SIG-M5 (cell line): ENCODE measurements at regions not wholly inside any gene's neighbourhood (a gene's known extent, or its start where the extent isn't known, plus 50 kb on each side); places are given as distances from the start of the nearest gene placed in this dataset.

Experiments
- DNase-seq: peaks from one replicate; lab custom pipeline; 2025; lab: John Stamatoyannopoulos, UW

GRCh38 chr14:98940693-98941437 is 331.1 kb downstream of the BCL11B start:
- DNase-seq: no peak

DNA sequence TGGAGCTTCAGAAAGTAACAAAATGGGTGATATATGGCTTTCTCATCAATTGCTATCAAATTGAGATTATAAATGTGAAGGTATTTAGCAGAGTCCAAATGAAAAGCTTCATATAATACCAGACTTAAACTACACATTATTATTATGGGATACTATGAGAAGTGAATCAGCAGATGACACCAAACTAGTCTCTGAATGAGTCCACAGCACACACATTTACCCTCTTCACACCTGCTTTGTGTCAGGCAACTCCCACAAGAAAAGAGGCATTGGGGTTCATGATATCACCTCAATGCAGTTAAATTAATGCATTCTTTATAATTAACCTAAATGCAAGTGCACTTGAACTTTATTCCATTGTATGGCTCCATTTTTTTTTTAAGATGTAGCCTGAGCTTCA is 330.5 kb downstream of the BCL11B start:
- no peak for DNase-seq

DNA sequence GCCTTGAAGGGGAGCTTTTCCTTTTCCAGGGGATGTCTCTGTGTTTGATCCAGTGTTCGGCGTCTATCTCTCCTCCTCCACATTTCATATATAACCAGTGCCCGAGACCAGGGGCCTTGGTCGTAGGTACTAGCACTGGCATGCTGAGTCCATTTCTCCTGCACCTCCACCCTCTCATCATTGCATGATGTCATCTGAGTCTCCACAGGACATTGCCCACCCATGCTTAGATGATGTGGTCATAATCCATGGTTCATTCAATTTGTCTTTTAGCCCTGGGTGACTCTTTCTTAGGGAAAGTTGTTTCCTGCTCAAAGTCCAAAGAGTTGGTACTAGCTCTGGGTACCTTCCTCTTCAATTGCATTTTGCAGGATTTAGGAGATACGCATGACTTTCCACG is 328.1 kb downstream of the BCL11B start:
- no peak for DNase-seq

DNA sequence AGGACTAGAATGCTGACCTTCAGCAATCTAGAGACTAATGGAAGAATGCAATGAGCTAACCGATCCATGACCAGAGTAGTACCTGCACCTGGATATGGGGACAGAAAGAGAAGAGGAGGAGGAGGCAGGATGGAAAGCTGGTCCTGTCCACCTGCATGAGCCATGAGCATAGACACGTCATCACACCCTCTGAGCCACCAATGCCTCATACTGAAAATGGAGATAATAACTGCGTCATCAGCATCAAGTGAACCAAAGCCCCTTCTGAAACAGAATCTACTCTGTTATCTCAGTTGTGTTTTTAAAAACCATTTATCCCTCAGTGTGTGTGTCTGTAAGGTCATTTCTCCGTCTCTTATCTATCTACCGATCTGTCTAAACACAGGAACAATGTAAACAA is 327.0 kb downstream of the BCL11B start:
- DNase-seq: no peak

DNA sequence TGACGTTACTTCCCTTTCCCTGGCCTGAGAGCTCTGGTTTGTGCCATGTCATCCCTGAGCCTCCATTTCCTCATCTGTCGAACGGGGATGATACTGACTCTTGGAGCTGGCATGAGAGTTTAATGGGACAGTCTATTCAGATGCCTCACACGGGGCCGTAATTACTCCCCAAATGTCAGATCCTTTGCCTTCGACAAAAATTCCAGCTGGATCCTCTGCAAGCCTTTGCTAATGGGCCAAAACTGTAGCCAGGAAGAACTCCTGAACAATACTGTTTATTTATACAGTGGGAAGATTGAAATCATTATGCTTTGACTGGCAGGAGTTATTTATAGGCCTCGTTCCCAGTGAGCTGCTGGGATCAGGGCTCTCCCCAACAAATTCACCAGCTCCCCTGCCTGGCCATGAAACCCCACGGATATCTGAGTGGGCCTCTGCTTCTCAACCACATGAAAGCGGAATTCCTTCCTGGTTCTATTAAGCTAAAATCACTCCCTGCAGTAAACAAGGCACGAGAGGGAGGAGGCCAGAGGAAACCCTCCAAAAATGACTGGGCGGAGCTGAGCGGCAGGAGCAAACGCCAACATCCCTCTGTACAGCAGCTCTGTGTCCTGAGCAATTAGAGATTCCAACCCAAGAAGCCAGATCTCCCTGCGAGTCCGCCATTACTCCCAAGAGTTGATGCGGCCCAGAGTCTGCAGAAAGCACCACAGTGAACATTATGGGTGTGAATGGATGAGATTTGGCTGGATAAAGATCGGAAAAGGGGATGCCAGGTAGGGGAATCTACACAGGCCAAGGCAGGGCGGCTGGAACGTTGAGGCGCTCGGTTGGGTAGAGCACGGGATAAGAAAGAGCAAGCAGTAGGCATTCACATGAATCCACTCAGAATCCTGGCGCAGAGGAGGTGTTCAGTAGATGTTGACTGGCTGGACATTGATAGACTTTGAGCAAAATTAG is 326.1 kb downstream of the BCL11B start:
- DNase-seq: no peak

- no peak for DNase-seq
Measured at GRCh38 chr14:98946940-98947339, 325.1 kb downstream of the BCL11B start.

DNA sequence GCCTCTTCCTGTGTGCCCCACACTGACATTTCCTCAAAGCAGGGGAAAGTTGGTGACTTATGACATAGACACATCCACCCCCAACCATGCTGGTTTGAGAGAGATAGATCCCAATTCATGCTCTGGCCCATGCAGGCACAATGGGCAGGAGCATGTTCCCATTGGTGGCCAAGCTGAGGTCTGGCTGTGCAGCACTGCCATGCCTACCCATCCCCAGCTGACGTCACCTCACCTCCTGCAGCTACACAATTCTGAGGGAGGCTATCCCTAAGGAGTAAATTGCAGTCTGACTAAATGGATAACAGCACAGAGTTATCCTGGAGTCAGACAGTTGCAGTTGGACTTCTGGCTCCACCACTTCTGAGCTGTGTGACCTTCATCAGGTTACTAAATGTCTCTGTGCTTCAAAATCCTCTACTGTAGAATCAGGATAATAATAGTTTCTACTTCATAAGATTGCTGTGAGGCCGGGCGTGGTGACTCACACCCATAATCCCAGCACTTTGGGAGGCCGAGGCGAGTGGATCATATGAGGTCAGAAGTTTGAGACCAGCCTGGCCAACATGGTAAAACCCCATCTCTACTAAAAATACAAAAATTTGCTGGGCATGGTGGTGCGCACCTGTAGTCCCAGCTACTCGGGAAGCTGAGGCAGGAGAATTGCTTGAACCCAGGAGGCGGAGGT is 323.9 kb downstream of the BCL11B start:
- DNase-seq: no peak

GRCh38 chr14:98949051-98949450 is 322.9 kb downstream of the BCL11B start:
- no peak for DNase-seq

DNA sequence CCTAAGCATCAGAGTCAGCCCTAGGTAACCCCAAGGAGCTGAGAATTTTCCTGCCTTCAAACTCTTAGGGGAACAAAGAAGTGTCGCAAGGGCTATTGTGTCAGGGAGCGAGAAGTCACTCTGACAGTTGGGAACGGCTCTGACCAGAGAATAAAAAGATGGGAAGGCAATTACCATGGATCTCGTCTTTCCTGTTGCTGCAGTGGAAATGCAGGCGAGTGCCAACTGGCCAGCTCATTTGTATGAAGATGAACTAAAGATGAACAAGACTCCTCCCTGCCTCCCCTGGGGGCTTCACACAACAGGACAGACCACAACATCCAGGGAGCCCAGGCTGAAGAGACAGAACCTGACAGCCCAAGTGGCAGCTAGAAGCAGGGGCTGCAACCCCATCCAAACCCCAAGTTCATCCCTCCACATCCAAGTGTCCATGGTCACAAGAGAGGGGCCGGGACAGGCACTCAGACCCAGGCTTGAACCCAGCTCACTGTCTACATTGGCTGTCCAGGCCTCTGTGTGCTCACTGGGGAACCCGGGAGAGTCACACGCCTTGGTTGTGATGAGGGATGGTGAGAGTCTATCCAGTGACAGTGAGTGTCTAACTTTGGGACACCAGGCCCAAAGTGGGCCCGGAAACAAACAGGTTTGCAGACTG is 322.4 kb downstream of the BCL11B start:
- no peak for DNase-seq

DNA sequence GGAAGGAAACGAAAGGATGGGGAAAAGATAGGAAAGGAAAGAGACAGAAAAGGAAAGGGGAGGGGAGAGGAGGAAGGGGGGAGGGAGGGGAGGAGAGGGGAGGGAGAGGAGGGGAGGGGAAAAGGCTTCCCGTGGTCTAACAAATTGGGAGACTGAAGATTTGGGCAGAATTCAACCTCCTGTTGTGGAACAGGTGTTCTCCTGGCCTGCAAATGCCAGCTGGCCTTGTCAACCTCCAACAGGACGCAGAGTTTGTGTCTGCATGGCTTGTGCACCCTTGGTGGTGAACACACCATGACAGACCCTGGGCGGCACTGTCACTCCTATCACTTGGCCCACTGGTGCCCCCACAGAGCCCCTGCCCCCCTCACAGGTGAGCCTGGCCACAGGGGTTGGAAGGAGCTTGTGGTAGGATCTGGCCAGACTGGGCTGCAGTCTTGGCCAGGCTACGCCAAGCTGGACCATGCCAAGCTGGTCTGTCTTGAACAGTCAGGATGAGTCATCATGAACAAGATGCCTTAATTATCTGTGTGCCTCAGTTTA is 321.6 kb downstream of the BCL11B start:
- no peak for DNase-seq

GRCh38 chr14:98951031-98951430 is 321.0 kb downstream of the BCL11B start:
- no peak for DNase-seq

- no peak for DNase-seq
Measured at GRCh38 chr14:98951521-98952152, 320.4 kb downstream of the BCL11B start.

DNA sequence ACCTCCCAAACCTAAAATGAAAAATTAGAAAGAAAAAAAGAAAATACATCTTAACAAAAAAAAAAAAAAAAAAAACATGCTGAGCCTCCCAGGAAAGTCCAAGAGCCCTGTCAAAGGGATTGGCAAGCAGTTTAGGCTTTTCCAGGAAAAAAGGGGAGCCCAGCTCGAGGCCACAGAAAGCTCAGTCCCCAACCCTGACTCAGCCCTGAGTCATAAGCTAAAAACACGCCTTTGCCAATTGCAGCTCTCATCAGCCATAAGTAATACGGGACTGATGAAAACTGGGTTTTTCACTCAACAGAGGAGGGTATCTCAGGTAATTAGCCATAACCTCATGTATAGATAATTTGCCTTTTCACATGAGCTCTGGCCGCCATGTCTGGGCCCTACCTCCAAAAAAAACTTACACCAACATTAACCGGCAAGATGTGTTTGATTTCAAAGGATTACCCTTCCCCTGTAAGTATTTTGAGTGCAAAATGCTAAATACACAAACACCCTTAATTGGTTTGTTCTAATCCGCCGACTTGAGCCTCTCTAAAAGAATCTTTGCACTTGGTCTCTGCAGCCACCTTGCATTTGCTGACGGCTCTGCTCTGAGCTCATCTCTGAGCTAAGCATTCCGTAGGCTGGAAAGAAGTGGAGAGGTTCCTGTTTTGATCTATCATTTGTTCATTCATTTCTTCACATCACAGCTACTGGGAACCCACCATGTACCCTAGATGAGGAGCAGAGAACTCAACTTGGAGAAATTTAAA is 319.2 kb downstream of the BCL11B start:
- no peak for DNase-seq

DNA sequence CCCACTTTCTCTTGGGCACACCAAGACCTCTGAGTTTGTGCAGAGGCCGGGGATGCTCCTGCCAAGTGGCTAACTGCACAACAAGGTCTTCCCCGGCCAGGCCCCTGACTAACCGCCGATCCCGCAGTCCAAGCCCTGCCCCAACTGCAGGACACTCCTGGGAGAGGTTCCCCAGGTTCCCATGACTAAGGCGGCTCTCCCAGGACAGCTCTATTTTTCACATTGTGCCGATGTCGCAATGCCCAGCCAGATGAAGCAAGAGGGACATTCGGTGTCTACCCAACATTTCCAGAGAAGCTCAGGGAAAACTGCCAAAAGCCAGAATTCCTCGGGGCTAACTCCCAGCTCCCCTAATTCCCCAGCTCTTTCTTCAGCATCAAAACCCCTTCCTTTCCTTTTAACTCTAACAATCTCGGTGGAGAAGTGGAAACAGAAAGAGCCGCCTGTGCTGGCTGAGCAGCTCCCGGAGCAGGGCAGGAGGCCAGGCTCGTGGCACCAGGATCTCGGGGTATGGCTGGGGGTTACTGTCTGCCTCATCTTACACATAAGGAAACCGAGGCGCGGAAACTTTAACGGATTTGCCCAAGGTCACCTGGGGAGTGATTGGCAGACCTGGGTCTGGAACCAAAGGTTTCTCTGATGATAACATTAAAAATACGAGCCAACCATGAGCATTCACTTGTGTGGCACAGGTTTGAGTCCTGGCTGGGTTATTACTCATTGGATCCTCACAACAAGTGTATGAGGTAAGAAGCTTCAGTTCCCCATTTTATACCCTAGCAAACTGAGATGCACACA is 318.2 kb downstream of the BCL11B start:
- DNase-seq: no peak

DNA sequence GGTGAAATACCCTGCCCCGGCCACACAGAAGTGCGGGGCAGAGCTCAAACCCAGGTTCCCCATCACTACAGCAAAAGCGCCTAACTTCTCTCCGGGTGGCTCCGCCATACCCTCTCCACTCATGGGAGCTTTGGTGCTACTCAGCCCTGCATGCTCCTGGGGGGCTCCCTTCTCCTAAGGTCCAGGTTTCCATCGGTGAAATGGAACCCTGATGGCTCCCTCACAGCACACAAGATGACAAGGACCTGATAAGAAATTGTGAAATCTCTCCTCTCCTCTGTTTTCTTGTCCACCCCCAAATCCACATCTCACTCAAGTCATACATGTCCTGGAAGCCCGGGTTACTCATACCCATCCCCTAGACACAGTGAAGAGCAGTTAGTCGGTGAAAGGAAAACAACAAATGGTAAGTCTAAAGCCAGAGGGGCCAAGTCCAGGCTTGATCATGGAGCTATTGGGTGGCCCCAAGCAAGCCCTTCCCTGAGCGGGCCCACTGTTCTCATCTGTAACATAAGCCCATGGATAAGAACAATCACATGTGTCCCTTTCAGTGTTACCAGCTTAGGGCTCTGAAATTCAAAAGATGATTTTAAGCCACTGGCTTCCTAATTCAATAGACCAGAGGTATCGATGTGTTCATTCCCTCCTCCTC is 317.5 kb downstream of the BCL11B start:
- DNase-seq: no peak

DNA sequence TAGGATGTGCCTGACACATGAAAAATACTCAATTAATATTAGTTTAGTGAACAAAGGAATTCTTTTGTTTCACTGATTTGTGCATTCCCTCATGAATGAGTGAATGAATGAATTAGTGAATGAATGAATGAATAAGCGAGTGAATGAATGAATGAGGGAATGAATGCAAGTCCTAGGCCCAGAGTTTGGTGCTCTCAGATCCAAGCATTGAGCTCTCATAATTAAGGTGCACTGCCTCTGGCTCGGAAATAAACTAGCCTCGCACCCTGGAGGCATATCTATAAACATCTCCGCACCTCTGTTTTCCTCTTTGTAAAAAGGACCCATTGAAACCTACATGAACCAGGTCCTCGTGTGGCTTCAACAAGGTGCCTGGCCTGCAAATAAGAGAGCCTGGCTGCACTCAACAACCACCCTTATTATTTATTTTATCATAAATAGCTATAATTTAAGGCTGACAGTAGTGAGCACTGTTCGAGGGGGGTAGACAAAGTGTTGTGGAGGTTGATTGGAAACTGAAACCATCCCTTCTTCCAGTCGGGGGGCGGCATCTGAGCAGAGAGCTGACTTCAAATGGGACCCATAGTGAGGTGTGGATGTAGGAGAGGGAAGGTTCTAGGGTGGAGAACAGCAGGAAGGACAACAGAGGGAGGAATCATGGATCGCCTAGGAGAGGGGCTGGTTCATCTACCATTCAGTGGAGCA is 316.8 kb downstream of the BCL11B start:
- DNase-seq: no peak

DNA sequence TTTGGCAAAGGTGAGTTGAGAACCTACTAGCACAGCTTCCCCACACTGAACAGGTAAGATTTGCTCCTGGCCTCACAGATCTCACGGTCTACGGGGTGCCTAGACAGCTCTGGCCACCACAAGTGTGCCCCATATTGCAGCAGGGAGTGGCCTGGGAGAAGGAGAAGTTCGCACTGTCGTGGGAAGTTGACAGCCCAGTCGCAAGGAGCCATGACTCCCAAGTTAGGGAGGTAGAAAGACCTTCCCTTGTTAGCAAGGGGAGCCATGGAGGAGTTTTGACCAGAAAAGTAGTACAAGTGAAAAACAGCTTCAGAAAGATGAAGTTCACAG is 316.3 kb downstream of the BCL11B start:
- no peak for DNase-seq

GRCh38 chr14:98956181-98956580 is 315.8 kb downstream of the BCL11B start:
- no peak for DNase-seq

- no peak for DNase-seq
Measured at GRCh38 chr14:98956661-98957060, 315.3 kb downstream of the BCL11B start.
